ENCODE measurements at regions not wholly inside any gene's neighbourhood (a gene's known extent, or its start where the extent isn't known, plus 50 kb on each side); places are given as distances from the start of the nearest gene placed in this dataset.

GRCh38 chr12:88816201-88816600 is 235.9 kb upstream of the KITLG start:
- DNase-seq (ENCODE audit: low read depth) = peak; percentile 8

GRCh38 chr12:88814779-88815178 is 234.5 kb upstream of the KITLG start:
- no peak for DNase-seq (ENCODE audit: low read depth)

DNA sequence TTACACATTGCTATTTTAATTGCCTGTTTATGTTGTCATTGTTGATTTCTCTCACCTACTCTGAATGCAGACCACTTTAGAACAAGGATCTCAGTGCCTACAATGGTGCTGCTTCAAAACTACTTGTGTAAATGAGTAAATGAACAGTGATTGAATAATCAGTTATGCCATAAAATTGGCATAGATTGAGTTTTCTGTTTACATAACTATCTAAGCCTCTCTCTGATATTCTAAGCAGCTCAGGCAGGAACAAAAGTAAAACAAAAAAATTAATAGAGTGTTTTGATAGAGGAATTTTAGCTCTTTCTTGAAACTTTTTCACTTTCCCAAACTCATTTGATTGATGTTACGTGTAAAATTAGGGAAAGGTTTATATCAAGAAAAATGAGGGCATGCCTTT is 232.3 kb upstream of the KITLG start:
- DNase-seq (ENCODE audit: low read depth) = no peak

- DNase-seq (ENCODE audit: low read depth) = no peak
Measured at GRCh38 chr12:88810806-88811205, 230.5 kb upstream of the KITLG start.

DNA sequence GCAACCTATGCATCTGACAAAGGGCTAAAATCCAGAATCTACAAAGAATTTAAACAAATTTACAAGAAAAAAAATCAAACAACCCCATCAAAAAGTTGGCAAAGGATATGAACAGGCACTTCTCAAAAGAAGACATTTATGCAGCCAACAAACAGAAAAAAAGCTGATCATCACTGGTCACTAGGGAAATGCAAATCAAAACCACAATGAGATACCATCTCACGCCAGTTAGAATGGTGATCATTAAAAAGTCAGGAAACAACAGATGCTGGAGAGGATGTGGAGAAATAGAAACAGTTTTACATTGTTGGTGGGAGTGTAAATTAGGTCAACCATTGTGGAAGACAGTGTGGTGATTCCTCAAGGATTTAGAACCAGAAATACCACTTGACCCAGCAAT is 229.6 kb upstream of the KITLG start:
- DNase-seq (ENCODE audit: low read depth) = peak; percentile 24

DNA sequence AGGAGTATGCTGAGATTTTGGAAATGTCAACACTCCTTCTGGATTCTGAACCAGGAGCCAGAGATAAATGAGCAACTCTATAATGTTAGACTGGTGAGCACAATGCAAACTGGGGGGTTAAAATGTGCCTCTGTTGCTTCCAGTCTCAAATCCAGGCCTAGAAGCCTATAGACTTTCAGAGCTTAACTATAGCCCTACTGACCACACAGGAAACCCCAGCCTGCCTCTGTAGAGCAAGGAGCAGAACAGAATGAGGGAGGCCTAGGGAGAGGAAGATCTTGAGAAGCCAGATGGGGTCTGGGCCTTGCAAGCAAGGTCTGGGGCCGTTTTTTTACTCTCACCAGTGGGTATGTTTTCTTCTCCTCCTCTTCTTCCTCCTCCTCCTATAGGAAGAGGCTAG is 225.4 kb upstream of the KITLG start:
- DNase-seq (ENCODE audit: low read depth) = no peak

GRCh38 chr12:88805286-88805685 is 225.0 kb upstream of the KITLG start:
- peak; percentile 53 for DNase-seq (ENCODE audit: low read depth)

DNA sequence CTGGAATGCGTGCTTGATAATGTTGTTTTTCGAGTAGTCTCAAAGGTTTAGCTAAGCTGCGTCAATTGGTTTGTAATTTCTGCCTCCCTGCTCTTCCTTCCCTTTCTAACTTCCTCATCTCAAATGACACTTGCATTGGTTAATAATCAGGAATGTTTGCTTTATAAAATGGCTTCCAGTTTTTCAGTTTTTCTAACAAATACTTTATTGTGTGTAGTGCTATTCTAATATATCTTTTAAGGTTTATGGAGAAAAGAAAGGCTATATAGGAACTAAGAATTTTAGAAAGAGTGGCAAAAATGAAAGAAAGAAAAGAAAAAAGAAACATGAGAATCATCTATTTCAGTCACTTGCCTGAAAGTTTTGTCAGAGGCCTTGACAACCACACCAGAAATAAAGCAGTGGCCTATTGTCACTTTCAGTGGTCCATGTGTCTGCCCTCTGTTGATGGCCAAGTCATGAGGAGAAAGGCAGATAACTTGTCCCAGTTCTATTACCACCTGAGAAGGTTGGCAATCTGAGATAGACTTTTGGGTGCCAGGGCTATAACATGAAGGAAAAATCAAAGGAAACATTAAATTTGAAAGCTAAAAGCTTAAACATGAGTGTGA is 221.9 kb upstream of the KITLG start:
- no peak for DNase-seq (ENCODE audit: low read depth)

GRCh38 chr12:88801227-88802095 is 221.2 kb upstream of the KITLG start:
- DNase-seq (ENCODE audit: low read depth) = no peak

GRCh38 chr12:88793096-88793495 is 212.8 kb upstream of the KITLG start:
- DNase-seq (ENCODE audit: low read depth) = no peak

DNA sequence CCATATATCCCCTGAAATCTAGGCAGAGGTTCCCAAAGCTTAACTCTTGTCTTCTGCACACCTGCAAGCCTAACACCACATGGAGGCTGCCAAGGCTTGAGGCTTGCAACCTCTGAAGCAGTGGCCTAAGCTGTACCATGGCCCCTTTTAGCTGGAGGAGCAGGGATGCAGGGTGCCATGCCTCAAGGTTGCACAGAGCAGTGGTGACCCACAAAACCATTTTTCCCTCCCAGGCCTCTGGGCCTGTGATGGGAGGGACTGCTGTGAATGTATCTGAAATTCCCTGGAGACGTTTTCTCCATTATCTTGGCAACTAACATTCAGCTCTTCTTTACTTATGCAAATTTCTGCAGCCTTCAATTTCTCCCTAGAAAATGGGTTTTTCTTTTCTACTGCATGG is 210.0 kb upstream of the KITLG start:
- DNase-seq (ENCODE audit: low read depth) = no peak

GRCh38 chr12:88784166-88784565 is 203.9 kb upstream of the KITLG start:
- DNase-seq (ENCODE audit: low read depth) = no peak

- DNase-seq (ENCODE audit: low read depth) = peak; percentile 20
Measured at GRCh38 chr12:88782351-88782750, 202.1 kb upstream of the KITLG start.

DNA sequence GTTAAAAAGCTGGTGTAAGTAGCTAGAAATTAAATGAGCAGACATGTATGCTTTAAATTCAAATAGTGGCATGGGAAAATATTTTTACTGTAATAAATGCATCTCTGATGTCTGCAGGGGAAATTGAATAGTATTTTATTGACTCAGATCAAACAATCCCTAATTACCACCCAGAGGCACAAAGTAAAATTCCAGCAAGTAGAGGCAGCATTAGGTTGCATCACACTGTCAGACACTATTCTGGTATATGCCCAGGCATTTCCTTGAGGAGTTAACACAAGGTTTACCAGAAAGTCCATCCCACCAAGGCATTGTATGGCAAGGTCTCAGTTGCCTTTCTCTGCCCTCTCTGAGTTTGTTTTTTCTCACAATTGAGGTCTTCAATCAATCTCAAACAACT is 201.6 kb upstream of the KITLG start:
- peak; percentile 20 for DNase-seq (ENCODE audit: low read depth)

- no peak for DNase-seq (ENCODE audit: low read depth)
Measured at GRCh38 chr12:88778064-88778463, 197.8 kb upstream of the KITLG start.

DNA sequence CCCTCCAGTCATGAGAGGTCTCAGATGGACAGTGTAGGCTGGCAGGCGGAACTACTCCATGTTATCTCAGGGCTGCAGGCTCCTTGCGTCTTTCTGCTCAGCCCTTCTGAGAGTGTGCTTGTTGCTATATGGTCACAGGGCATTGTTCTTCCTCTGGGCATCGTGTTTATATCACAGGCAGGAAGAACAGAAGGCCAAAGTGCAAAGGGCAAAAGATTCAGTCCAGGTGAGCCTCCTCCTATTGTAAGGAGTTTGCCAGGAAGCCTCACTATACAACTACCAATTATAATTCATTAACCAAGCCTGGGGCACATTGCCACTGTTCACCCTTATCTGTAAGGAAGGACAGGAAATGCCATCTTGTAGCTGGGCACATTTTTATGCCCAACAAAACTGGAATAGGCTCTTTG is 195.5 kb upstream of the KITLG start:
- no peak for DNase-seq (ENCODE audit: low read depth)

DNA sequence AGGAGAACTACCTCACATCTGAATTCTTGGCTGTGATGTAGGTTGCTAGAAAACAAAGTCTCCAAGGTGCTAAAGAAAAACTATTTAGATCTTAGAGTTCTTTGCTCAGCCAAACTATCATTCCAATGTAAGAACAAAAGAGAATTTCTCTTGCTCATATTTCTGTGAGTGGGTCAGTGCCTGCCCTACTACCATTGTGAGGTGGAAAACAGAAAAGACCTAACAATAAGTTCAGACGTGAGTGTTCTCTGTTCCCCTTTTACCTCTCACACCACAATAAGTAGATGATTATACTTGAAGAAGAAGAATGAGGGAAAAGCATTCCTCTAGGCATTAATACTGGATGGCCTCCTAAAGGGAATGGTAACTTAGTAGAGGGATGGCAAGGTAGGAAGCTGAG is 187.4 kb upstream of the KITLG start:
- no peak for DNase-seq (ENCODE audit: low read depth)

- DNase-seq (ENCODE audit: low read depth) = no peak
Measured at GRCh38 chr12:88764781-88765480, 184.7 kb upstream of the KITLG start.

GRCh38 chr12:88763536-88764100 is 183.3 kb upstream of the KITLG start:
- no peak for DNase-seq (ENCODE audit: low read depth)

GRCh38 chr12:88758176-88758575 is 177.9 kb upstream of the KITLG start:
- DNase-seq (ENCODE audit: low read depth) = no peak

DNA sequence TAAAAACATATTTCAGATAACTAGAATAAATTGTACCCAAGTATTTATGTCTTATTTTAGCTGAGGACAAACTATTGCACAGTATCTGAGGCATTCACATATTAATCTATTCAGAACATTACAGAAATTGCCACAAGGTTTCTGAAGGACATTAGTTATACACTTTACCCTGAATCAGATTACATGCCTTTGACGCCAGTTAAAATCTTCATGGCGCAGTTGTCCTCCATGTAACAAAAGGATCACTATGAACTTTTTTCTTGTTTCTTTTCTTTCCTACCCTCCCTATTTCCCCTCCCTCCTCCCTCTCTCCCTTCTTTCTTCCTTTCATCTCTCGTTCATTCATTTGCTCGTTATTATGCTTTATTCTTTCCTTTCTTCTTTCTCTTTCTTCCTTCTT is 176.6 kb upstream of the KITLG start:
- no peak for DNase-seq (ENCODE audit: low read depth)

DNA sequence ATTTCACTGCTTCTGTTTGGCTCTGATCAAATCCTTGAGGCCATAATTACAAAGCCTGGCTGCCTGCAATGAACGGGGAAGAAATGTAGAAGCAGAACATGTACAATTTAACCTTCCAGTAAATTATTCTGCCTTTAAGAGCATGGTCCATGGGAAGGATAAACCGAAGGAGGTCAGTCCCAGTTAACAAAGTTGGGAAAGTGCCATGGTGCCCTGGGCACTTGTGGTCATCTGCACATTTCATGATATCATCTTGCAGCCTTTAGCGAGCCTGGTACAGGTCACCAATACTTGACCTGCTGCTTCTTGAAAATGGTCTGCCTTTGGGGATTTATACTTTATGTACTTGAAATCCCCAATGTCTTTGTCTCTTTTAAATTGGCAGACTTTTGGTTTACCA is 175.9 kb upstream of the KITLG start:
- no peak for DNase-seq (ENCODE audit: low read depth)

GRCh38 chr12:88753707-88754106 is 173.4 kb upstream of the KITLG start:
- DNase-seq (ENCODE audit: low read depth) = no peak
